SK-N-SH treated with all-trans-retinoic acid at 6 μM for 48 hours (cell line): ENCODE measurements at regions not wholly inside any gene's neighbourhood (a gene's known extent, or its start where the extent isn't known, plus 50 kb on each side); places are given as distances from the start of the nearest gene placed in this dataset.
A peak's percentile ranks its signal among the peaks of the same experiment; 100 is the strongest.

Experiments
- ATAC-seq: fragments of 200-7000 bp; cut with Tn5 transposase; 3 replicates; pipeline ENCODE4 v1.9.1; 2020; ENCODE audit warnings: mild to moderate bottlenecking, moderate library complexity
- ARNTL ChIP-seq: fragments of 450-650 bp; formaldehyde crosslinking; IDR thresholded peaks from 2 replicates; pipeline ENCODE4 v1.5.0; 2020; ENCODE audit warnings: low read depth, mild to moderate bottlenecking, moderate library complexity, borderline replicate concordance
- BACH2 ChIP-seq: fragments of 250-450 bp; sonication (Bioruptor Pico); IDR thresholded peaks from 2 replicates; pipeline ENCODE4 v1.9.0; 2021; ENCODE audit warnings: mild to moderate bottlenecking, borderline replicate concordance
- CSDC2 ChIP-seq: fragments of 250-450 bp; sonication (Bioruptor Pico); IDR thresholded peaks from 2 replicates; pipeline ENCODE4 v1.5.0; 2020; ENCODE audit warnings: mild to moderate bottlenecking, moderate library complexity
- ESRRG ChIP-seq: fragments of 250-450 bp; sonication (Bioruptor Pico); IDR thresholded peaks from 2 replicates; pipeline ENCODE4 v1.6.1; 2021; ENCODE audit warnings: mild to moderate bottlenecking
- GLIS3 ChIP-seq: fragments of 250-450 bp; sonication (Bioruptor Pico); IDR thresholded peaks from 2 replicates; pipeline ENCODE4 v1.5.0; 2020; ENCODE audit warnings: mild to moderate bottlenecking, moderate library complexity
- ISL1 ChIP-seq: fragments of 250-450 bp; sonication (Bioruptor Pico); IDR thresholded peaks from 2 replicates; pipeline ENCODE4 v2.1.2; 2022; ENCODE audit warnings: mild to moderate bottlenecking, moderate library complexity
- OSR1 ChIP-seq: fragments of 250-450 bp; sonication (Bioruptor Pico); IDR thresholded peaks from 2 replicates; pipeline ENCODE4 v1.8.0; 2022; ENCODE audit warnings: moderate library complexity, mild to moderate bottlenecking, inconsistent platforms
- PPARA ChIP-seq: fragments of 250-450 bp; sonication (Bioruptor Pico); IDR thresholded peaks from 2 replicates; pipeline ENCODE4 v1.5.0; 2020; ENCODE audit warnings: mild to moderate bottlenecking, borderline replicate concordance
- RARB ChIP-seq: fragments of 250-450 bp; sonication (Bioruptor Pico); IDR thresholded peaks from 2 replicates; pipeline ENCODE4 v1.8.0; 2021; ENCODE audit warnings: mild to moderate bottlenecking, moderate library complexity
- SNAI2 ChIP-seq: fragments of 250-450 bp; sonication (Bioruptor Pico); IDR thresholded peaks from 2 replicates; pipeline ENCODE4 v1.5.0; 2020; ENCODE audit warnings: mild to moderate bottlenecking, moderate library complexity
- TCF4 ChIP-seq: fragments of 250-450 bp; sonication (Bioruptor Pico); IDR thresholded peaks from 2 replicates; pipeline ENCODE4 v1.8.0; 2021; ENCODE audit warnings: mild to moderate bottlenecking, moderate library complexity, borderline replicate concordance
- TOX ChIP-seq: fragments of 250-450 bp; sonication (Bioruptor Pico); IDR thresholded peaks from 2 replicates; pipeline ENCODE4 v1.8.0; 2021; ENCODE audit warnings: mild to moderate bottlenecking, moderate library complexity, borderline replicate concordance
- ZC3H10 ChIP-seq: fragments of 250-450 bp; sonication (Bioruptor Pico); IDR thresholded peaks from 2 replicates; pipeline ENCODE4 v1.5.1; 2021; ENCODE audit warnings: mild to moderate bottlenecking, moderate library complexity
- ZFP3 ChIP-seq: fragments of 250-450 bp; sonication (Bioruptor Pico); IDR thresholded peaks from 2 replicates; pipeline ENCODE4 v1.5.0; 2020; ENCODE audit warnings: mild to moderate bottlenecking, moderate library complexity
- ZFP30 ChIP-seq: fragments of 450-650 bp; formaldehyde crosslinking; IDR thresholded peaks from 2 replicates; pipeline ENCODE4 v1.5.0; 2022; ENCODE audit warnings: mild to moderate bottlenecking, moderate library complexity
- ZNF565 ChIP-seq: fragments of 450-650 bp; formaldehyde crosslinking; conservative IDR thresholded peaks from 2 replicates; pipeline ENCODE4 v1.5.0; 2020; ENCODE audit warnings: low read depth, mild to moderate bottlenecking, moderate library complexity
- ZNF70 ChIP-seq: fragments of 450-650 bp; formaldehyde crosslinking; IDR thresholded peaks from 2 replicates; pipeline ENCODE4 v1.5.0; 2020; ENCODE audit warnings: mild to moderate bottlenecking, moderate library complexity
- ZNF8 ChIP-seq: fragments of 450-650 bp; formaldehyde crosslinking; IDR thresholded peaks from 2 replicates; pipeline ENCODE4 v1.5.0; 2020; ENCODE audit warnings: mild to moderate bottlenecking, moderate library complexity
- TF ChIP-seq, protein P1 (sequence below): fragments of 250-450 bp; sonication (Bioruptor Pico); IDR thresholded peaks from 2 replicates; pipeline ENCODE4 v1.8.0; 2020; ENCODE audit warnings: mild to moderate bottlenecking, moderate library complexity, borderline replicate concordance
- TF ChIP-seq, protein P2 (sequence below): fragments of 250-450 bp; sonication (Bioruptor Pico); IDR thresholded peaks from 2 replicates; pipeline ENCODE4 v1.5.0; 2020; ENCODE audit warnings: mild to moderate bottlenecking, moderate library complexity
- TF ChIP-seq, protein P3 (sequence below): fragments of 250-450 bp; sonication (Bioruptor Pico); IDR thresholded peaks from 2 replicates; pipeline ENCODE4 v1.8.0; 2021; ENCODE audit warnings: low read depth, mild to moderate bottlenecking, moderate library complexity, borderline replicate concordance

DNA sequence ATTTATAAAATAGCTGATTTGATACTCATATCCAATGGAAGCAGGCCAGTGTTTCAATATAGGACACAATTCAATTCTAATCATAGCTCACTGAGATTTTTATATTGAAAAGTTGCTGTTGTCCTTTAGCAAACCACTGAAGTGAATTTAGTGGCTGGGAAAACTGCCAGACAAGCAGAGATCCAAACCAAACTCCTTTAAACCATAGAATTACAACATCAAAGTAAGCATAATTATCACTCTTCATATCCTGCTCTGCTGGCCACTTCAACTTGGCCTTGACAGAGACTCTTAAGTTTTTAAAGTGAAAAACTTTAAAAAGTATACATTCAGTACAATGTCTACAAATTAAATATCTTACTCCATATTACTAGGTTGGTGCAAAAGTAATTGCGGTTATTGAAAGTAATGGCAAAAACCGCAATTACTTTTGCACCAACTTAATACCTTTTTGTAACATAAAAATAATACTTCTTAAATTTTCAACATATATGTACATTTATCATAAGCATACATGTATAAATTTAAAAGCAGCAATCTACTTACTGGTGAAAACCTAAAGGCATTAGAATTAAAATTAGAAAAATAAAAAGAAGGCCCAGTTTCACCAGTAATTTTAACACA is 433.0 kb downstream of the PCDH10 start:
- TF ChIP-seq, protein P1, sequence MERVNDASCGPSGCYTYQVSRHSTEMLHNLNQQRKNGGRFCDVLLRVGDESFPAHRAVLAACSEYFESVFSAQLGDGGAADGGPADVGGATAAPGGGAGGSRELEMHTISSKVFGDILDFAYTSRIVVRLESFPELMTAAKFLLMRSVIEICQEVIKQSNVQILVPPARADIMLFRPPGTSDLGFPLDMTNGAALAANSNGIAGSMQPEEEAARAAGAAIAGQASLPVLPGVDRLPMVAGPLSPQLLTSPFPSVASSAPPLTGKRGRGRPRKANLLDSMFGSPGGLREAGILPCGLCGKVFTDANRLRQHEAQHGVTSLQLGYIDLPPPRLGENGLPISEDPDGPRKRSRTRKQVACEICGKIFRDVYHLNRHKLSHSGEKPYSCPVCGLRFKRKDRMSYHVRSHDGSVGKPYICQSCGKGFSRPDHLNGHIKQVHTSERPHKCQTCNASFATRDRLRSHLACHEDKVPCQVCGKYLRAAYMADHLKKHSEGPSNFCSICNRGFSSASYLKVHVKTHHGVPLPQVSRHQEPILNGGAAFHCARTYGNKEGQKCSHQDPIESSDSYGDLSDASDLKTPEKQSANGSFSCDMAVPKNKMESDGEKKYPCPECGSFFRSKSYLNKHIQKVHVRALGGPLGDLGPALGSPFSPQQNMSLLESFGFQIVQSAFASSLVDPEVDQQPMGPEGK (CRISPR knock-in tag): no peak
- TF ChIP-seq TCF4 (CRISPR knock-in tag): no peak
- TF ChIP-seq, protein P2, sequence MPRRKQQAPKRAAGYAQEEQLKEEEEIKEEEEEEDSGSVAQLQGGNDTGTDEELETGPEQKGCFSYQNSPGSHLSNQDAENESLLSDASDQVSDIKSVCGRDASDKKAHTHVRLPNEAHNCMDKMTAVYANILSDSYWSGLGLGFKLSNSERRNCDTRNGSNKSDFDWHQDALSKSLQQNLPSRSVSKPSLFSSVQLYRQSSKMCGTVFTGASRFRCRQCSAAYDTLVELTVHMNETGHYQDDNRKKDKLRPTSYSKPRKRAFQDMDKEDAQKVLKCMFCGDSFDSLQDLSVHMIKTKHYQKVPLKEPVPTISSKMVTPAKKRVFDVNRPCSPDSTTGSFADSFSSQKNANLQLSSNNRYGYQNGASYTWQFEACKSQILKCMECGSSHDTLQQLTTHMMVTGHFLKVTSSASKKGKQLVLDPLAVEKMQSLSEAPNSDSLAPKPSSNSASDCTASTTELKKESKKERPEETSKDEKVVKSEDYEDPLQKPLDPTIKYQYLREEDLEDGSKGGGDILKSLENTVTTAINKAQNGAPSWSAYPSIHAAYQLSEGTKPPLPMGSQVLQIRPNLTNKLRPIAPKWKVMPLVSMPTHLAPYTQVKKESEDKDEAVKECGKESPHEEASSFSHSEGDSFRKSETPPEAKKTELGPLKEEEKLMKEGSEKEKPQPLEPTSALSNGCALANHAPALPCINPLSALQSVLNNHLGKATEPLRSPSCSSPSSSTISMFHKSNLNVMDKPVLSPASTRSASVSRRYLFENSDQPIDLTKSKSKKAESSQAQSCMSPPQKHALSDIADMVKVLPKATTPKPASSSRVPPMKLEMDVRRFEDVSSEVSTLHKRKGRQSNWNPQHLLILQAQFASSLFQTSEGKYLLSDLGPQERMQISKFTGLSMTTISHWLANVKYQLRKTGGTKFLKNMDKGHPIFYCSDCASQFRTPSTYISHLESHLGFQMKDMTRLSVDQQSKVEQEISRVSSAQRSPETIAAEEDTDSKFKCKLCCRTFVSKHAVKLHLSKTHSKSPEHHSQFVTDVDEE (CRISPR knock-in tag): no peak
- TF ChIP-seq BACH2 (CRISPR knock-in tag): no peak
- no peak for TF ChIP-seq ZNF70 (CRISPR knock-in tag)
- no peak for TF ChIP-seq ZFP3 (CRISPR knock-in tag)
- TF ChIP-seq, protein P3, sequence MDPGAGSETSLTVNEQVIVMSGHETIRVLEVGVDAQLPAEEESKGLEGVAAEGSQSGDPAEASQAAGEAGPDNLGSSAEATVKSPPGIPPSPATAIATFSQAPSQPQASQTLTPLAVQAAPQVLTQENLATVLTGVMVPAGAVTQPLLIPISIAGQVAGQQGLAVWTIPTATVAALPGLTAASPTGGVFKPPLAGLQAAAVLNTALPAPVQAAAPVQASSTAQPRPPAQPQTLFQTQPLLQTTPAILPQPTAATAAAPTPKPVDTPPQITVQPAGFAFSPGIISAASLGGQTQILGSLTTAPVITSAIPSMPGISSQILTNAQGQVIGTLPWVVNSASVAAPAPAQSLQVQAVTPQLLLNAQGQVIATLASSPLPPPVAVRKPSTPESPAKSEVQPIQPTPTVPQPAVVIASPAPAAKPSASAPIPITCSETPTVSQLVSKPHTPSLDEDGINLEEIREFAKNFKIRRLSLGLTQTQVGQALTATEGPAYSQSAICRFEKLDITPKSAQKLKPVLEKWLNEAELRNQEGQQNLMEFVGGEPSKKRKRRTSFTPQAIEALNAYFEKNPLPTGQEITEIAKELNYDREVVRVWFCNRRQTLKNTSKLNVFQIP: no peak
- no peak for TF ChIP-seq SNAI2 (CRISPR knock-in tag)
- TF ChIP-seq PPARA (CRISPR knock-in tag): no peak
- no peak for TF ChIP-seq ESRRG (CRISPR knock-in tag)
- no peak for TF ChIP-seq ARNTL
- TF ChIP-seq ZNF565 (CRISPR knock-in tag): no peak
- TF ChIP-seq ISL1 (CRISPR knock-in tag): no peak
- TF ChIP-seq, all 23 proteins: peak for 0
- no peak for ATAC-seq

GRCh38 chr4:133574248-133574647 is 425.2 kb downstream of the PCDH10 start:
- TF ChIP-seq ZFP30 (CRISPR knock-in tag): no peak

GRCh38 chr4:133565379-133565778 is 416.3 kb downstream of the PCDH10 start:
- TF ChIP-seq PPARA (CRISPR knock-in tag) (no peak), ISL1 (CRISPR knock-in tag) (no peak), ZNF8 (CRISPR knock-in tag) (no peak), ESRRG (CRISPR knock-in tag) (no peak), ZNF565 (CRISPR knock-in tag) (no peak), ZFP30 (CRISPR knock-in tag) (no peak), TOX (CRISPR knock-in tag) (peak; percentile 91), RARB (peak; percentile 43; the same call in 1 of the 2 replicates), ZFP3 (CRISPR knock-in tag) (no peak), GLIS3 (CRISPR knock-in tag) (no peak), TCF4 (CRISPR knock-in tag) (no peak), CSDC2 (CRISPR knock-in tag) (no peak), ZC3H10 (CRISPR knock-in tag) (peak; percentile 88; the same call in 1 of the 2 replicates), OSR1 (no peak), SNAI2 (CRISPR knock-in tag) (no peak)
- TF ChIP-seq, protein P3: no peak
- TF ChIP-seq, protein P1 (CRISPR knock-in tag): peak; percentile 32; the same call in 1 of the 2 replicates
- TF ChIP-seq, protein P2 (CRISPR knock-in tag): no peak
- TF ChIP-seq, all 23 proteins: peak for 4
- no peak for ATAC-seq

More at GRCh38 chr4:133574248-133574647, 425.2 kb downstream of the PCDH10 start:
- no peak for ATAC-seq
